ENCODE measurements at regions not wholly inside any gene's neighbourhood (a gene's known extent, or its start where the extent isn't known, plus 50 kb on each side); places are given as distances from the start of the nearest gene placed in this dataset. TPM values are rescaled to one million over a fixed set of nuclear protein-coding genes. Genes with fewer than 3 reads are reported as not detected.

GRCh38 chr12:47293406-47293805 lies 213.6 kb upstream of the AMIGO2 start:
- TF ChIP-seq CTCF (IDR thresholded peaks at IDR 0.05): no peak
- no peak overlapping the region for H3K9ac ChIP-seq (ENCODE audit: low read depth in 2 of 2, low read length in 2 of 2)
- intact Hi-C loops (cut with DNase I): no loop called here
- H3K27ac ChIP-seq: no peak overlapping the region
- H3K9me3 ChIP-seq: no peaks in the 10 kb centered on the region
- no peaks in the 10 kb centered on the region for H3K36me3 ChIP-seq
- no peaks in the 10 kb centered on the region for H3K27me3 ChIP-seq
- DNase-seq: no peak
- H3K4me3 ChIP-seq: no peak overlapping the region
- H3K4me1 ChIP-seq: no peaks in the 10 kb centered on the region

- H3K9me3 ChIP-seq: no peaks in the 10 kb centered on the region
- no peaks in the 10 kb centered on the region for H3K27me3 ChIP-seq
- no peaks in the 10 kb centered on the region for H3K36me3 ChIP-seq
- DNase-seq: no peak
- H3K4me3 ChIP-seq: no peak overlapping the region
- no peak overlapping the region for H3K9ac ChIP-seq (ENCODE audit: low read depth in 2 of 2, low read length in 2 of 2)
- no peak for TF ChIP-seq CTCF (IDR thresholded peaks at IDR 0.05)
- no peak overlapping the region for H3K27ac ChIP-seq
- intact Hi-C loops (cut with DNase I): no loop called here
- no peaks in the 10 kb centered on the region for H3K4me1 ChIP-seq
Observed at GRCh38 chr12:47286676-47287075, 206.9 kb upstream of the AMIGO2 start.

Small RNA genes lying in the stretch of these regions (microRNA-seq; reads per million reads assigned to microRNA genes)
- gene MIR4494: not detected

Data from colonic mucosa (tissue), 4 donors.